ENCODE measurements at regions not wholly inside any gene's neighbourhood (a gene's known extent, or its start where the extent isn't known, plus 50 kb on each side); places are given as distances from the start of the nearest gene placed in this dataset.

GRCh38 chr2:59540864-59541263, 1012.6 kb downstream of the BCL11A start (continued):
- TF ChIP-seq, protein P1, sequence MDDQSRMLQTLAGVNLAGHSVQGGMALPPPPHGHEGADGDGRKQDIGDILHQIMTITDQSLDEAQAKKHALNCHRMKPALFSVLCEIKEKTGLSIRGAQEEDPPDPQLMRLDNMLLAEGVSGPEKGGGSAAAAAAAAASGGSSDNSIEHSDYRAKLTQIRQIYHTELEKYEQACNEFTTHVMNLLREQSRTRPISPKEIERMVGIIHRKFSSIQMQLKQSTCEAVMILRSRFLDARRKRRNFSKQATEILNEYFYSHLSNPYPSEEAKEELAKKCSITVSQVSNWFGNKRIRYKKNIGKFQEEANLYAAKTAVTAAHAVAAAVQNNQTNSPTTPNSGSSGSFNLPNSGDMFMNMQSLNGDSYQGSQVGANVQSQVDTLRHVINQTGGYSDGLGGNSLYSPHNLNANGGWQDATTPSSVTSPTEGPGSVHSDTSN (IDR thresholded peaks at IDR 0.05; ENCODE audit: insufficient replicate concordance, low read depth, low read length), result no peak
- TF ChIP-seq HDAC2 (IDR thresholded peaks at IDR 0.05), result no peak

- no peaks in the 10 kb centered on the region for H3K4me1 ChIP-seq (ENCODE audit: control insufficient read depth, insufficient read depth, low read length)
- BruUV-seq (replicated peaks), result no TSS peak
- H3K27me3 ChIP-seq (replicated peaks in 1 of 2; ENCODE audit: control insufficient read depth in 2 of 2, insufficient read depth in 2 of 2, low read length in 1 of 2), result no peaks in the 10 kb centered on the region
- ATAC-seq (no peak), DNase-seq (ENCODE audit: low read depth, low spot score) (no peak), FAIRE-seq (no peak)
- in situ Hi-C loops (cut with MboI), result no loop called here
- ChIA-PET POLR2A (no interaction called here), SMC1A (ENCODE audit: uncharacterized antibody, unreplicated experiment) (no interaction called here), CTCF (no interaction called here), RAD21 (ENCODE audit: unreplicated experiment) (no interaction called here)
- no peak overlapping the region for H3K4me2 ChIP-seq (ENCODE audit: control insufficient read depth, insufficient read depth)
- H4K20me1 ChIP-seq (ENCODE audit: control insufficient read depth, insufficient read depth), result no peaks in the 10 kb centered on the region
- intact Hi-C loops (cut with micrococcal nuclease; ENCODE audit: unreplicated experiment), result no loop called here
- TF ChIP-seq STAT3 (IDR thresholded peaks at IDR 0.05; ENCODE audit: low read depth, low read length), result no peak
- TF ChIP-seq POLR2A (IDR thresholded peaks at IDR 0.05; ENCODE audit: low read depth, low read length), result no peak
- TF ChIP-seq PAX8 (IDR thresholded peaks at IDR 0.05), result no peak
- TF ChIP-seq, protein P1 (IDR thresholded peaks at IDR 0.05; ENCODE audit: insufficient replicate concordance, low read depth, low read length), result no peak
- no peak for TF ChIP-seq MEF2B (IDR thresholded peaks at IDR 0.05; ENCODE audit: partially characterized antibody, poor library complexity, severe bottlenecking)
- TF ChIP-seq SKIL (IDR thresholded peaks at IDR 0.05; ENCODE audit: low read depth, poor library complexity, severe bottlenecking), result no peak
- no peak for TF ChIP-seq LARP7 (IDR thresholded peaks at IDR 0.05)
- no peak for TF ChIP-seq POU2F2 (IDR thresholded peaks at IDR 0.05; ENCODE audit: borderline replicate concordance, low read depth, low read length)
- no peak overlapping the region for H3K27ac ChIP-seq (ENCODE audit: control insufficient read depth, insufficient read depth)
- no peaks in the 10 kb centered on the region for H3K79me2 ChIP-seq (ENCODE audit: control insufficient read depth, insufficient read depth, low read length)
- H2AFZ ChIP-seq (ENCODE audit: control insufficient read depth, low read depth, low read length), result no peak overlapping the region
- no peak overlapping the region for H3K4me3 ChIP-seq
- 13% methylated on average over 2 of the region's 2 CpGs for WGBS (ENCODE audit: insufficient coverage, insufficient replicate concordance, low lambda C conversion rate, missing lambda C conversion rate)
- no peak overlapping the region for H3K9ac ChIP-seq (ENCODE audit: control insufficient read depth, insufficient read depth, low read length)
- no peaks in the 10 kb centered on the region for H3K36me3 ChIP-seq (ENCODE audit: control insufficient read depth in 2 of 2, insufficient read depth in 2 of 2, low read length in 1 of 2)
- H3K9me3 ChIP-seq (replicated peaks; ENCODE audit: control insufficient read depth, insufficient read depth, low read length), result no peaks in the 10 kb centered on the region
These were observed 1015.0 kb downstream of the BCL11A start for GRCh38 chr2:59538398-59538911.

All from GM12878 (cell line).